ENCODE measurements at regions not wholly inside any gene's neighbourhood (a gene's known extent, or its start where the extent isn't known, plus 50 kb on each side); places are given as distances from the start of the nearest gene placed in this dataset.

- TF ChIP-seq CTCF (IDR thresholded peaks at IDR 0.05; ENCODE audit: borderline replicate concordance, control extremely low read depth, extremely low read depth, insufficient read depth, missing control alignments): no peak
- DNase-seq (ENCODE audit: low spot score): no peak
- in situ Hi-C loops (cut with MboI; ENCODE audit: low sequenced_read_pairs, unreplicated experiment): loop anchor here (10.0 kb wide), 1 partner anchor 539 kb away; no protein-coding TSS in a partner anchor
Measured at GRCh38 chr1:192475329-192475728, 100.2 kb upstream of the RGS1 start.

GRCh38 chr1:192475970-192476369 lies 99.6 kb upstream of the RGS1 start:
- in situ Hi-C loops (cut with MboI; ENCODE audit: low sequenced_read_pairs, unreplicated experiment): loop anchor here (10.0 kb wide), 1 partner anchor 539 kb away; no protein-coding TSS in a partner anchor
- no peak for TF ChIP-seq CTCF (IDR thresholded peaks at IDR 0.05; ENCODE audit: borderline replicate concordance, control extremely low read depth, extremely low read depth, insufficient read depth, missing control alignments)
- no peak for DNase-seq (ENCODE audit: low spot score)

GRCh38 chr1:192476802-192477298 lies 98.7 kb upstream of the RGS1 start:
- peak; percentile 10 for DNase-seq (ENCODE audit: low spot score)
- in situ Hi-C loops (cut with MboI; ENCODE audit: low sequenced_read_pairs, unreplicated experiment): loop anchor here (10.0 kb wide), 1 partner anchor 538 kb away; no protein-coding TSS in a partner anchor
- TF ChIP-seq CTCF (IDR thresholded peaks at IDR 0.05; ENCODE audit: borderline replicate concordance, control extremely low read depth, extremely low read depth, insufficient read depth, missing control alignments): no peak

- peak; percentile 27 for TF ChIP-seq CTCF (IDR thresholded peaks at IDR 0.05; ENCODE audit: borderline replicate concordance, control extremely low read depth, extremely low read depth, insufficient read depth, missing control alignments)
- in situ Hi-C loops (cut with MboI; ENCODE audit: low sequenced_read_pairs, unreplicated experiment): loop anchor here (10.0 kb wide), 1 partner anchor 537 kb away; no protein-coding TSS in a partner anchor
- DNase-seq (ENCODE audit: low spot score): peak; percentile 41
Measured at GRCh38 chr1:192477630-192478029, 97.9 kb upstream of the RGS1 start.

GRCh38 chr1:192485692-192486436 lies 89.7 kb upstream of the RGS1 start:
- DNase-seq (ENCODE audit: low spot score): no peak
- TF ChIP-seq CTCF (IDR thresholded peaks at IDR 0.05; ENCODE audit: borderline replicate concordance, control extremely low read depth, extremely low read depth, insufficient read depth, missing control alignments): no peak
- in situ Hi-C loops (cut with MboI; ENCODE audit: low sequenced_read_pairs, unreplicated experiment): no loop called here

GRCh38 chr1:192488058-192488457 lies 87.5 kb upstream of the RGS1 start:
- TF ChIP-seq CTCF (IDR thresholded peaks at IDR 0.05; ENCODE audit: borderline replicate concordance, control extremely low read depth, extremely low read depth, insufficient read depth, missing control alignments): no peak
- DNase-seq (ENCODE audit: low spot score): no peak
- in situ Hi-C loops (cut with MboI; ENCODE audit: low sequenced_read_pairs, unreplicated experiment): no loop called here
